Left ventricle myocardium superior (tissue), 1 donor: ENCODE measurements at regions not wholly inside any gene's neighbourhood (a gene's known extent, or its start where the extent isn't known, plus 50 kb on each side); places are given as distances from the start of the nearest gene placed in this dataset.
"Not testable (repeated sequence)": the region's sequence is repeated elsewhere in the genome, so short reads cannot be mapped to it uniquely, and the experiment has no call there.

ENCODE experiments used
- ATAC-seq: fragments of 200-7000 bp; cut with Tn5 transposase; one replicate; pipeline ENCODE4 v1.9.1; 2020; ENCODE audit warnings: mild to moderate bottlenecking, moderate library complexity
- DNase-seq: peaks from one replicate; pipeline ENCODE4 v3.0.0-alpha.2; 2020
- intact Hi-C: fragments of 100-400 bp; cut with micrococcal nuclease; formaldehyde crosslinking; loops from one replicate; pipeline ENCODE4 v1.11.0; 2022
- donor health status: DM: no; HTN: yes; CAD: no; lungs with severe emphysema.

- DNase-seq, result no peak
- ATAC-seq, result no peak
- intact Hi-C loops, result no loop called here
Measured at GRCh38 chr17:5915337-5915736, 154.8 kb upstream of the WSCD1 start.

GRCh38 chr17:5919089-5919488 lies 151.1 kb upstream of the WSCD1 start:
- DNase-seq, result no peak
- intact Hi-C loops, result no loop called here
- ATAC-seq, result no peak

GRCh38 chr17:5921512-5922282 lies 148.5 kb upstream of the WSCD1 start:
- no peak for DNase-seq
- intact Hi-C loops, result no loop called here
- no peak for ATAC-seq

GRCh38 chr17:5922476-5922875 lies 147.7 kb upstream of the WSCD1 start:
- intact Hi-C loops, result no loop called here
- ATAC-seq (no peak), DNase-seq (no peak)

- intact Hi-C loops, result no loop called here
- ATAC-seq (no peak), DNase-seq (no peak)
Measured at GRCh38 chr17:5929721-5930120, 140.5 kb upstream of the WSCD1 start.

- intact Hi-C loops, ATAC-seq: not testable (repeated sequence)
Measured at GRCh38 chr17:5930555-5930954, 139.6 kb upstream of the WSCD1 start.

GRCh38 chr17:5931616-5932015 lies 138.6 kb upstream of the WSCD1 start:
- intact Hi-C loops, result no loop called here
- DNase-seq (no peak), ATAC-seq (no peak)

More at GRCh38 chr17:5930555-5930954, 139.6 kb upstream of the WSCD1 start:
- not testable (repeated sequence) for DNase-seq

- ATAC-seq (no peak), DNase-seq (no peak)
- intact Hi-C loops, result no loop called here
Measured at GRCh38 chr17:5933430-5933829, 136.7 kb upstream of the WSCD1 start.

- intact Hi-C loops, result no loop called here
Measured at GRCh38 chr17:5941258-5941657, 128.9 kb upstream of the WSCD1 start.

GRCh38 chr17:5942687-5943086 lies 127.5 kb upstream of the WSCD1 start:
- DNase-seq (no peak), ATAC-seq (no peak)
- intact Hi-C loops, result no loop called here

More at GRCh38 chr17:5941258-5941657, 128.9 kb upstream of the WSCD1 start:
- no peak for DNase-seq
- no peak for ATAC-seq

GRCh38 chr17:5943232-5943631 lies 126.9 kb upstream of the WSCD1 start:
- DNase-seq (no peak), ATAC-seq (no peak)
- intact Hi-C loops, result no loop called here

GRCh38 chr17:5943982-5944381 lies 126.2 kb upstream of the WSCD1 start:
- intact Hi-C loops, result no loop called here
- DNase-seq (no peak), ATAC-seq (no peak)

- intact Hi-C loops, result no loop called here
- no peak for ATAC-seq
- no peak for DNase-seq
Measured at GRCh38 chr17:5947701-5948180, 122.4 kb upstream of the WSCD1 start.

GRCh38 chr17:5948811-5949210 lies 121.4 kb upstream of the WSCD1 start:
- intact Hi-C loops, result no loop called here
- DNase-seq (no peak), ATAC-seq (no peak)

GRCh38 chr17:5950878-5951277 lies 119.3 kb upstream of the WSCD1 start:
- ATAC-seq, result no peak
- intact Hi-C loops, result no loop called here

GRCh38 chr17:5951912-5952311 lies 118.3 kb upstream of the WSCD1 start:
- intact Hi-C loops, result no loop called here
- no peak for ATAC-seq
- no peak for DNase-seq

More at GRCh38 chr17:5950878-5951277, 119.3 kb upstream of the WSCD1 start:
- no peak for DNase-seq

GRCh38 chr17:5952518-5952917 lies 117.7 kb upstream of the WSCD1 start:
- intact Hi-C loops, result no loop called here
- no peak for ATAC-seq
- no peak for DNase-seq

GRCh38 chr17:5955764-5956163 lies 114.4 kb upstream of the WSCD1 start:
- DNase-seq, result no peak
- intact Hi-C loops, result no loop called here
- no peak for ATAC-seq

- ATAC-seq (no peak), DNase-seq (no peak)
- intact Hi-C loops, result no loop called here
Measured at GRCh38 chr17:5958850-5959249, 111.3 kb upstream of the WSCD1 start.

- ATAC-seq (no peak), DNase-seq (no peak)
- intact Hi-C loops, result no loop called here
Measured at GRCh38 chr17:5962371-5962770, 107.8 kb upstream of the WSCD1 start.

GRCh38 chr17:5971969-5972368 lies 98.2 kb upstream of the WSCD1 start:
- no peak for DNase-seq
- intact Hi-C loops, result no loop called here
- no peak for ATAC-seq
